SU-DHL-6 (cell line): ENCODE measurements at regions not wholly inside any gene's neighbourhood (a gene's known extent, or its start where the extent isn't known, plus 50 kb on each side); places are given as distances from the start of the nearest gene placed in this dataset.

Experiments used
- H2AFZ ChIP-seq: fragments of 200-600 bp; sonication (generic); 2 replicates; pipeline ENCODE4 v1.6.1; 2014; ENCODE audit warnings: low read depth, mild to moderate bottlenecking, moderate library complexity, mixed read lengths, antibody characterized with exemption, low read length; ENCODE audit not compliant: severe bottlenecking
- H3F3A ChIP-seq: fragments of 200-600 bp; shearing (Covaris generic); 2 replicates; pipeline ENCODE4 v1.6.0; 2016; ENCODE audit warnings: antibody characterized with exemption, mild to moderate bottlenecking; ENCODE audit not compliant: insufficient read depth
- H3K27ac ChIP-seq: fragments of 200-600 bp; sonication (generic); 2 replicates; pipeline ENCODE4 v1.5.1; 2016; ENCODE audit warnings: low read depth, mild to moderate bottlenecking, low read length, moderate library complexity, mixed read lengths
- H3K27me3 ChIP-seq: fragments of 200-600 bp; sonication (generic), shearing (Covaris generic); 2 replicates; pipeline ENCODE4 v1.6.0; 2014; ENCODE audit warnings: mild to moderate bottlenecking, low read length
- H3K36me3 ChIP-seq: fragments of 200-600 bp; sonication (generic); 2 replicates; pipeline ENCODE4 v1.6.1; 2014; ENCODE audit warnings: mild to moderate bottlenecking, low read length, mixed read lengths
- H3K4me2 ChIP-seq: fragments of 300-600, 200-600 bp; shearing (Covaris generic), sonication (generic); 2 replicates; pipeline ENCODE4 v1.6.0; 2014; ENCODE audit warnings: low read length, low read depth, mild to moderate bottlenecking; ENCODE audit not compliant: poor library complexity, severe bottlenecking
- H3K4me3 ChIP-seq: fragments of 200-600 bp; sonication (generic); 2 replicates; pipeline ENCODE4 v1.5.1; 2014; ENCODE audit warnings: antibody characterized with exemption, low read length, mild to moderate bottlenecking, mixed read lengths; ENCODE audit not compliant: insufficient read depth, poor library complexity, severe bottlenecking
- H3K79me2 ChIP-seq: fragments of 200-600 bp; sonication (generic); 2 replicates; pipeline ENCODE4 v1.6.1; 2014; ENCODE audit warnings: mild to moderate bottlenecking, low read length, moderate library complexity; ENCODE audit not compliant: insufficient read depth
- H3K9ac ChIP-seq: fragments of 200-600 bp; sonication (generic); 2 replicates; pipeline ENCODE4 v1.7.0; 2014; ENCODE audit warnings: mild to moderate bottlenecking, low read length
- H3K9me2 ChIP-seq: fragments of 200-600 bp; sonication (generic); replicated peaks from 2 replicates; pipeline ENCODE4 v1.6.1; 2014; ENCODE audit warnings: low read length; ENCODE audit not compliant: insufficient read depth
- H3K9me3 ChIP-seq: fragments of 200-600 bp; sonication (generic); 2 replicates; pipeline ENCODE4 v1.6.1; 2014; ENCODE audit warnings: low read length, mixed read lengths; ENCODE audit not compliant: insufficient read depth
- H4K20me1 ChIP-seq: fragments of 200-600 bp; sonication (generic); 2 replicates; pipeline ENCODE4 v1.6.1; 2014; ENCODE audit warnings: low read depth, mild to moderate bottlenecking, antibody characterized with exemption, low read length, moderate library complexity, mixed read lengths
- CTCF ChIP-seq: fragments of 200-600 bp; sonication (generic); IDR thresholded peaks from one replicate; pipeline ENCODE4 v1.5.1; 2017; ENCODE audit warnings: antibody characterized with exemption, mild to moderate bottlenecking, low read length, moderate library complexity; ENCODE audit not compliant: insufficient read depth, poor library complexity, severe bottlenecking
- EZH2phosphoT487 ChIP-seq: fragments of 200-600 bp; sonication (generic), shearing (Covaris generic); conservative IDR thresholded peaks from 2 replicates; pipeline ENCODE4 v1.6.1; 2018; ENCODE audit warnings: mild to moderate bottlenecking, antibody characterized with exemption, low read length, moderate library complexity, mixed read lengths

- no peak overlapping the region for H3K27ac ChIP-seq
- no peak overlapping the region for H3K4me2 ChIP-seq
- H4K20me1 ChIP-seq: no peaks in the 10 kb centered on the region
- no peaks in the 10 kb centered on the region for H3K9me3 ChIP-seq
- H3K9me2 ChIP-seq: no peaks in the 10 kb centered on the region
- no peak for TF ChIP-seq EZH2phosphoT487
- TF ChIP-seq CTCF: no peak
- H3K36me3 ChIP-seq: no peaks in the 10 kb centered on the region
- no peaks in the 10 kb centered on the region for H3F3A ChIP-seq
- H2AFZ ChIP-seq: no peak overlapping the region
- no peaks in the 10 kb centered on the region for H3K79me2 ChIP-seq
- no peak overlapping the region for H3K4me3 ChIP-seq
- no peaks in the 10 kb centered on the region for H3K27me3 ChIP-seq
- no peak overlapping the region for H3K9ac ChIP-seq
Observed at GRCh38 chr5:30267026-30267425, 926.5 kb upstream of the CDH6 start.

GRCh38 chr5:30239331-30240022 is 954.0 kb upstream of the CDH6 start:
- H3F3A ChIP-seq: no peaks in the 10 kb centered on the region
- H4K20me1 ChIP-seq: no peaks in the 10 kb centered on the region
- no peaks in the 10 kb centered on the region for H3K27me3 ChIP-seq
- H3K27ac ChIP-seq: no peak overlapping the region
- no peak overlapping the region for H3K9ac ChIP-seq
- no peaks in the 10 kb centered on the region for H3K36me3 ChIP-seq
- no peaks in the 10 kb centered on the region for H3K9me2 ChIP-seq
- no peak overlapping the region for H3K4me2 ChIP-seq
- H2AFZ ChIP-seq: no peak overlapping the region
- TF ChIP-seq EZH2phosphoT487: no peak
- TF ChIP-seq CTCF: no peak
- no peaks in the 10 kb centered on the region for H3K9me3 ChIP-seq
- no peak overlapping the region for H3K4me3 ChIP-seq
- H3K79me2 ChIP-seq: no peaks in the 10 kb centered on the region

DNA sequence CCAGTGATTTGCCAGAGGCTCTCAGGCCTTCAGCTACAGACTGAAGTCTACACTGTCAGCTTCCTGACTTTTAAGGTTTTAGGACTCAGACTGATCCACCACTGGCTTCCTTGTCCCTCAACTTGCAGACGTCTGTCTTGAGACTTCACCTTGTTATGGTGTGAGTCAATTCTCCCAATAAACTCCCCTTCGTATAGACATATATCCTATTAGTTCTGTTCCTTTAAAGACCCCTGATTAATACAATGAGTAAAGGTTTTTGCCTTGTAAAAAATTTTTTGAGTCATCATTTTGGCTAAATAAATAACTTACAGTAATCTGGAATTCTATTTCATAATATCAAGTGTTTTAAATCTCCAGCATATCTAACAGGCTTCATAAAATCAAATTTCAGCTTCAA is 956.3 kb upstream of the CDH6 start:
- Histone ChIP-seq H2AFZ (no peak overlapping the region), H3K4me2 (no peak overlapping the region), H3K9ac (no peak overlapping the region), H3K4me3 (no peak overlapping the region), H3F3A (no peaks in the 10 kb centered on the region), H3K36me3 (no peaks in the 10 kb centered on the region), H3K9me3 (no peaks in the 10 kb centered on the region), H4K20me1 (no peaks in the 10 kb centered on the region), H3K27me3 (no peaks in the 10 kb centered on the region), H3K79me2 (no peaks in the 10 kb centered on the region), H3K27ac (no peak overlapping the region), H3K9me2 (no peaks in the 10 kb centered on the region)
- TF ChIP-seq CTCF (no peak), EZH2phosphoT487 (no peak)
